ENCODE measurements at regions not wholly inside any gene's neighbourhood (a gene's known extent, or its start where the extent isn't known, plus 50 kb on each side); places are given as distances from the start of the nearest gene placed in this dataset.
"Not testable (repeated sequence)": the region's sequence is repeated elsewhere in the genome, so short reads cannot be mapped to it uniquely, and the experiment has no call there.

DNA sequence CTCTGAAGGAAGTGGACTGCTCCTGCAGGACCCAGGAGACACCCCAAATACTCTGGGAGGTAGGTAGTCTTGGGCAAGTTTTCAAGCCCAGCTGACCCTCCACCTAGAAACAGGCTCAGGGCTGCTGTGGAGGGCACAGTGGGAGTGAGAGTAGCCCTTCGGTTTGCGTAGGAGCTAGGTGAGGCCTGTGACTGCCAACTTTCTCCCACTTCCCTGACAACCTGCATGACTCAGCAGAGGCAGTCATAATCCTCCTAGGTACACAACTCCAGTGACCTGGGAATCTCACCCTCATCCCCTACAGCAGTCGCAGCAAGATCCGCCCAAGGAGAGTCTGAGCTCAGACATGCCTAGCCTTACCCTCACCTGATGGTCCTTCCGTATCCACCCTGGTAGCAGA is 439.1 kb downstream of the CNTNAP4 start:
- in situ Hi-C loops (cut with HindIII; ENCODE audit: low sequenced_read_pairs): not testable (repeated sequence)

DNA sequence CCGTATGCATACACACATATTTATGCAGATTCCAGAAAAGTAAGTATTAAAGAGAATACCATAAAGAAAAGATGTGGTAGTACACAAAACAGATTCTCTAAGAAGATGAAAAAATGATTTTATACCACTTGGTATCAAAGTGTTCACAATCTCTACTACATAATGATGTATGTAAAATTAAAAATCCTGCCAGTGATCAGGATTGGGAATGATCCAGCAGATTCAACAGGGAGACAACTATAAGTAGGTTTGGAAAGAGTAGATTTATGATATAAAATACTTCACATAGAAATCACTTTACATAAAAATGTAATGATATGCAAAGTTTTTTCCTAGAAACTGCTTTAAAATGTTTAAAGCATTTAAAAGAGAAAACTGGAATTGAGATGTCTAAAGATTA is 447.0 kb downstream of the CNTNAP4 start:
- in situ Hi-C loops (cut with HindIII; ENCODE audit: low sequenced_read_pairs): no loop called here

DNA sequence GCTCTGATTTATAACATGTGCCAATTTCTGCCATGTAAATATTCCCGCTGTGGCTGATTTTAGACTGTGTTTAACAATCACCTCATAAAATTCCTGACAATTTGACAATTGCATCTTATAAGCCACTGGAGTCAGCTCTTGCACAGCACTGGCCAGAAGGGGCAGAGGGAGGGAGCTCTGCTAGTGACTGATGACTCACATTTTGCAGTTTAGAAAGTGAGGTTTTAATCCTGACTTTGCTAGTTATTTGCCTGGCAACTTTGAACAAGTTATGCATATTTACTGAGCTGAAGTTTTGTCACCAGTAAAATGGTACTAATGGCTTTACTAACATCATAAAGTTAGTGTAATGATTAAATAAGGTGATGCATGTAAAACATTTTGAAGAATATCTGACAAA is 452.3 kb downstream of the CNTNAP4 start:
- in situ Hi-C loops (cut with HindIII; ENCODE audit: low sequenced_read_pairs): no loop called here

DNA sequence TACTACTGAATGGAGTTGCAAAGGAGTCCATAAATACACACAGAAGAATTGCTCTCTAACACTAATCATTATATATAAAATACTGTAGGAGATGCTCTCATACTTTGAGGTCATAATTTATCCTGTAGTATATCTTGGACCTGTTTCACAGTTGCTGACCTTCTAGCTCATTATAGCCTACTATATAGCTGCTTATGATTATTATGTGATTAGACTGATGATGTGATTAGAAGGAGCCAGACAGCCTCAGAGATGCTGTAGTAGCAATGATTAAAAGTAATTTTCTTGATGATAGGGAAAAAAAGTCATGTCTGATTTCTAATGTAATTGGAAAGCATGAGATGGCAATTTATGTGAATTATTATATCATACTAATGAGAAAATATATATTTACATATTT is 455.7 kb downstream of the CNTNAP4 start:
- in situ Hi-C loops (cut with HindIII; ENCODE audit: low sequenced_read_pairs): no loop called here

DNA sequence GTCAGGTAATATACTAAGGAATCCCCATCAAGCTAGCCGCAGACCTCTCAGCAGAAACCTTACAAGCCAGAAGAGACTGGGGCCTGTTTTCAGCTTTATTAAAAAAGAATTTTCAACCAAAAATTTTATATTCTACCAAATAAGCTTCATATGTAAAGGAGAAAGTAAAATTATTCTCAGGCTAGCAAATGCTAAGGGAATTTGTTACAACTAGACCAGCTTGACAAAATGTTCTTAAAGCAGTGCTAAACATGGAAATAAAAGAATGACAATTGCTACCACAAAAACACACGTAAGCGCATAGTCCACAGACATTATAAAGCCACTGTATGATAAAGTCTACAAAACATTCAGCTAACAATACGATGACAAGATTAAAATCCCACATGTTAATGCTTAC is 449.4 kb upstream of the MON1B start:
- in situ Hi-C loops (cut with HindIII; ENCODE audit: low sequenced_read_pairs): no loop called here

DNA sequence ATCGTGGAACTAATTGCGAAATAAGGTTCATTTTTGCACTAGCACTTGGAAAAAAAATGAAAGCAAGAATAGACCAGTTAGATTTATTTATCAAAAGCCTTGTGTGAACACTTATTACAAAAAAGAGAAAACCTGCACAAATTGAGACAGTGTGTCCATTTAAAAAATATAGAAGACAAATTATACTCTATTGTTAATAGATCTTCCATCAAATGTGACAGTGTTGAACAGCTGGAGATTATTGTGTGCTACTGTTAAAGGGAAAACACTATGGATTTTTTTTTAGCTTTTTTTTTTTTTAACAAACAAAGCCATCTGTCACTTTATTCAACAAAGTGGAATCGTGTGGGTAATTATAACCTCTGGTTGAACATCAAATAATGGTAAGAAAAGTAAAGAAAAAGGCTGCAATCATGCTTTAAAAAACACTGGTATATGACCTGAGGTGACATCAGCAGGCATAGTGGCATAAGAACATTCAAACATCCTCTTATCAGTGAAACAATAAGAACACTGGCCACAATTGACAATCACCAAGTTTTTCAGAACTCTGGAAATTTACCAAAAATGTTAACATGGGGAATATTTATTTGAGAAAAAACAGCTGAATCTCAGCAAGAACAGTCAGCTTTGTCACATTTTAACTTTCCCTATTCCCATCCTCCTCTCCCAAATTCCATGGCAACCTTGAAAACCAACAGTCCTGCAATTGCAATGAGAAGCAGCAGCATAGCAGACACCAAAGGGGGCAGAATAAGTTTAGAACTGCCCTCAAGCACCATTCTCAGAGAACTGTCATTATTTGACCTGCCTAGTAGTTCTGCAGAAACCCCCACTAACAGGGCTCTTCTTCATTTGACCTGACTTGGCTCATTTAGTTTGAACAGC is 442.3 kb upstream of the MON1B start:
- in situ Hi-C loops (cut with HindIII; ENCODE audit: low sequenced_read_pairs): no loop called here

DNA sequence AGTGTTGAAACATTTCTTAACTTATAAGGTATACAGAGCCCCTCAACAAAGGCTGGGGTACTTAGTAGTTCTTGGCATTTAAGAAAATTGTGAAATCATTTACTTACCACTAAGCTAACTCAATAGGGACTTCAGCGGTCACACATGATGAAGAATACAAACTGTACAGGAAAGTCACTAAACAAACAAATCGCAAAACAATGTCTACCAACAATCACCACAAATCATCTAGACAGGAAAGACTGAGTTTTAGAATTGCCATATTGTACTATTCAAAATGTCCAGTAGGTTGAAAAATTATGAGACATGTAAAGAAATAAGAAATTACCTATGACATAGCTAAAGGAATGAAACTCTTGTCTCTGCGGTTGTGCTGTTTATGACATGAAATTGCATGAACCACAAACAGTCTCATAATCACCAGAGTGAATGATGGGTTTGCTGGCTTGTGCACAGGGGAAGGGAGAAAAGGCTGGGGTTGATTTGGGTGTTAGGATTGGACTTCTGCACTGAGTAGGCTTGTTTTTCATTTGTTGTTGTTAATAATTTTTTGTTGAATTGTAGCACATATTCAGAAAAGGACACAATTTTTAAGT is 441.1 kb upstream of the MON1B start:
- in situ Hi-C loops (cut with HindIII; ENCODE audit: low sequenced_read_pairs): loop anchor here (5.0 kb wide), 1 partner anchor 67 kb away; no protein-coding TSS in a partner anchor

DNA sequence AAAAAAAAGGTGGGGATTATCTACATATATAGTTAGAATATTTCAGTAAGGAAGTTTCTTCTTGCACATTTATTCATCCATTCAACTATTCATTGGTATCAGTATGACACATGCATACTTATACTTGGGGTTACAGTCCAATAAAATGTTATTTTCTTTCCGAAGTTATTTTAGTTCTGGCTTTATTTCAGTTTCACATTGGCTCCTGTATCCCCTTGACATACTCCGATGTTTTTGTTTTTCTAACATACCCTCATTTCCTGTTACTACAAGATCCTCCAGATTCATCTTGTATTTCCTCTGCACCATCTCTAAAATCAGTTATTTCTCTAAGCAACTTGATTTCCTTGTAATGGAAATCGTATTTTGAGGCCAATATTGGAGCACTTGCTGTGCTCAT is 435.5 kb upstream of the MON1B start:
- in situ Hi-C loops (cut with HindIII; ENCODE audit: low sequenced_read_pairs): no loop called here

DNA sequence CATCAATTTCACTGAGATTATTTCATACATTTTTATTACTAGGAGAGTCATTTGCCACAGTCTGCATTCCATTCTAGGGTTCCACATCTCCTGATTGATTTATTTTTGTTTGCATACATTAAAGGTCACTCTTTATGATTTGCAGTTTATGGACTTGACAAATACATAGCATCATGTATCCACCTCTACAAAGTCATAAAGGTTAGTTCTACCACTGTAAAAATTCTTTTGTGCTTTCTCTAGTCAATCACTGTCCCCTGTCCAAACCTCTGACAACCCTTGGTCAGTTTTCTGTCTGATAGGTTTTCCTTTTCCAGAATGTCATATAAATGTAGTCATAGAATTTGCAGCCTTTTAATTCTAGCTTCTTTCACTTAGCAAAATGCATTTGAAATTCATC is 434.6 kb upstream of the MON1B start:
- in situ Hi-C loops (cut with HindIII; ENCODE audit: low sequenced_read_pairs): no loop called here

DNA sequence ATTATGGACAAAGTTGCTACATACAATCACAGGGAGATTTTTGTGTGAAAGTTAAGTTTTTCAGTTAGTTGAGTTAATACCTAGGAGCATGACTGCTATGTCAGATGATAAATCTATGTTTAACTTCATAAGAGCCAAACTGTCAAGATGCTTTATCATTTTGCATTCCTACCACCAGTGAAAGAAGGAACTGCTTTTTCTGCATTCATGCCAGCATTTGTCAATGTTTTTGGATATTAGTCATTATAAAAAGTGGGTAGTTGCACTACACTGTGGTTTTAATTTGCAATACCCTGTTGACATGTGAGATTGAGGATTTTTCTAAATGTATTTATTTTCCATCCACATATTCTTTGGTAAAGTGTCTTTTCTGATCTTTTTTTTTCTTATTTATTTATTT is 434.0 kb upstream of the MON1B start:
- in situ Hi-C loops (cut with HindIII; ENCODE audit: low sequenced_read_pairs): no loop called here

DNA sequence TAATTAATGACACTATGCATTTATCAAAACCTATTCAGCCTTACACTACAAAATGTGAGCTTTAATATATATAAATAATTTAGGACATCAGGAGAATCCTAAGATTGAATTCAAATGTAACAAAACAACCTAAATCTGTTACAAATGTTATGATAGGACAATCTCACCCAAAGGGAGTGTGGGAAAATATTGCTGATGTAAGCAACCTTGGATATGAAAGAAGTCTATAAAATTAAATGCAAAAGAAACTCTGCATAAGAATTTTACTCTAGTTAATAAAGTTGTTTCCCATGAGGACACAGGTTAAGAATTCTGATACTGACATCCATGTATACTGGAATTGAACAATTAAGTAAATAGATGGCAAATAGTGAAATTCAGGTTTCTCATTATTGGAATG is 424.5 kb upstream of the MON1B start:
- in situ Hi-C loops (cut with HindIII; ENCODE audit: low sequenced_read_pairs): no loop called here

DNA sequence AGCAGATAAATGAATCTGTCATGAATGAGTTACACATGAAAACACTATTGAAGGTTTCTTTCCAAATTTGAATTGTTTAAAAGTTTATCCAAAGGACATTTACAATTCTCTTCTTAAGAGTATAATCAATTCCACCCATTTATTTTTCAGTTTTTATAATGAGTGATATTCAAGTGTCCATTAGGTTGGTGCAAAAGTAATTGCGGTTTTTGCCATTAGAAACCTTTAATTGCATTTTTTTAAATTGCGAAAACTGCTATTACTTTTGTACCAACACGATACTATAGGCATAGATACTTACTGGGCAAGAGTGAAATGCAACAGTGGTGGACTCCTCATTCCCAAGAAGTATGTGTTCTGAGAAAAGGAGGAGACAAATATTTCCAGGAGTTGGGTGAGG is 422.7 kb upstream of the MON1B start:
- in situ Hi-C loops (cut with HindIII; ENCODE audit: low sequenced_read_pairs): no loop called here

DNA sequence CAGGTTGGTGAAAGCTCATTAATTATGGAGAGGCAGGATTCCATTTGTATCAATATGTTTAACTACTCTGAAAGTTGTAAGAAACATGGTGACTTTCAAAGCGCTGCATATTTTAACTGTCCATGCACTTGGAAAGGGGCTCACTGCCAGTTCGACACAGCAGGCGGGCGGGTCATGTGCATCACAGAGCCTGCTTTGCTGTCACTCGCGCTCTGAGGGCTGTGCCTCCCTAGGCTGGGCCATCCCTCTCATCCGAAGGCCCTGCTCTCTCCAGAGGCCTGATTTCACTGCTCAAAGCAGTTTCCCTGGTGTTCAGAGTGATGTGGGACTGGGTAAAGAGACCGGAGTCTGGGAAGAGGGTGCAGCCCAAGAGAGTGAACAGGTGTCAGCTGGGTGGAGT is 422.0 kb upstream of the MON1B start:
- in situ Hi-C loops (cut with HindIII; ENCODE audit: low sequenced_read_pairs): no loop called here

DNA sequence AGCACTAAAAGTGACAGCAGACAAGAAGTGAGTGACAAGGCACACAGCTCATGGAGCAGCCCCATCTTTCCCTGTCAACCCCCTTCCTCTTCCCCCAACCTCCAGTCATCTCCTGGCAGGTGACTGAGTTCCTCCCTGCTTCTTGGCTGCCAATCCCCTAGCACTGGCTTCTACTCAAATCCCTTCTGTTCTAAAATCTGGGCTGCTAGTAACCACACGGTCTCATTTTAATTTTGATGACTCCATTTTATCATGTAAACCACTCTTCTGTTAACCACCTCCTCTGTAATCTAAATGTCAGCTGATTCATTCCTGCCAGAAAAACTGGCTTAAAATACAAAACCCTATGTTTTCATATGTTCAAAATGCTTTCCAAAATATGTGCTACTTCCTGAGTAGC is 419.8 kb upstream of the MON1B start:
- in situ Hi-C loops (cut with HindIII; ENCODE audit: low sequenced_read_pairs): no loop called here

DNA sequence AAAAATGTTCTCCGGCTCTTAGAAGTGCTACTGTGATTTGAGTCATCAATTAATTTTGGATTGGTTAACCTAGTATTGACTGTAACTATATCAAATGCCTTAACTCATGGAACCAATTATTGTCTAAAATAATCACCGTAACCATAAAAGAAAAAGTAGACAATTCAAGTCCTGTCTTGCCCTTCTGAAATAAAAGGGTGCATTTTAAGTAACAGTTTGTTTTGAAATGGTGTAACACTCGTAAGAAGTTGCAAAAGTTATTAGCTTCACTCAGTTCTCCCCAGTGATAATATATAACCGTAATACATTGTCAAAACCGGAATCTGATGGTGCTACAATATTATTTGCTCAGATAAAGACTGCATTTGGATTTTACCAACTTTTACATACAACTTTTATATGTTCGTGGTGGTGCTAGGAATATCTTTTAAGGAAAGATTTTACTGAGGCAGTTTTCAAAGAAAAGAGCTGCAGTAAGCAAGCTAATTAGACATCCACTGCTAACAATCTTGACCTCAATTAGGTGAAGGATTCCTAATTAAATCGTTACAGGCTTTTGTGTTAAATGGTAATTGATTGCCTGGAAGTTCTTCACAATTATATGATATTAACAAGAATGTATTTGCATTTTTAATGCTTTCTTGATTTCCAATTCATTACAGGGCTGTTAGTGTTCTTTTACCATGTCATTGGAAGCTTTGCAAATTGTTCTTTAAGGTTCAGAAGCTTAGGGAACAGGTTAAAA is 413.1 kb upstream of the MON1B start:
- in situ Hi-C loops (cut with HindIII; ENCODE audit: low sequenced_read_pairs): no loop called here

DNA sequence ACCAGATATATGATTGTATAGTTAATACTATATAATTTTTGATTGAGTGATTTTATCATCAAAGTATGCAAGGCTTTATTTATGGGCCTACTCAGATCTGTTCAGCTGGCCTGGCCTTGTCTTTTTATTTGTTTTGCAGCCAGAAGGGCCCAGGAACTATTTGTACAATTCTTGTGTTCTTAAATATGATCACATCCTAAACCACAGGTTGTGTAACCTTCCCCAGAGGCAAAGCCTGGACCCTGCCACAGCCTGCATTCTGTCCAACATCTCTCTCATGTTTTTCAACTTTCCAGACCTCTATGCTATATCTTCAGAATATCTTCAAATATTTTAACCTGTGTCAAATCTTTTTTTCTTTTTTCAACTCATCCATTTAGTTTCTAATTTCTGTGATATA is 410.4 kb upstream of the MON1B start:
- in situ Hi-C loops (cut with HindIII; ENCODE audit: low sequenced_read_pairs): no loop called here

DNA sequence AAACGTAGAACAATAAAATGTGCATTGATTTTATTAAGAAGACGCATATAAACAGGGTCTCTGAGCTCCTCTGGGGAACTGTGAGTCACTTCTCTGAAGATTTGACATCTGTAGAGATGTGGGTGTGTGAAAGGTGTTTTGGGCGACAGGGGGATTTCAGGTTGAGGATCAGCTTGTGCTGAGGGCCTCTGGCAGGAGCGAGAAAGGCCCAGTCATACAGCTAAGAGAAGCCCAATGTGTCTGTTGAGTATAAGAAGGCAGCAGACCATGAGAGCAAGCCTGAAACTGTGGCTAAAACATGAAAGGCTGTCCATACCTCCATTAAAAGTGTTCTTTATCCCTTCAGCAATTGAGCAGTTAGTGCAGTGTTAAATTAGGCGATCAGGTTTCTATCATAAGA is 406.5 kb upstream of the MON1B start:
- in situ Hi-C loops (cut with HindIII; ENCODE audit: low sequenced_read_pairs): no loop called here

DNA sequence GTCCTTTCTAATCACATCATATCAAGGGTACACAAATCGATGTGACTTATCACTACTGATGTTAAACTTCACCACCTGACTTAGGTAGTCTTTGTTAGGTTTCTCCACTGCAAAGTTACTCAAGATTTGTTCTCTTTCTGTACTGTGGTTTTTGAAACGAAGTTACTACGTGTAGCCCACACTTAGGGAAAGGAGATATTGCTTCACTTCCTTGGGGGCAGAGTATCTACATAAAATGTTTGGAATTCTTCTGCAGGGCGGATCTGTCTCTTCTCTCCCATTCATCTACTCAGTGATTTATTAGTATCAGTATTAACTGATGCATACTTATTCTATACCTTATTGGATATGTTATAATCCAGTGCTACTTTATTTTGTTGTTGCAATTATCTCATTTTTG is 403.6 kb upstream of the MON1B start:
- in situ Hi-C loops (cut with HindIII; ENCODE audit: low sequenced_read_pairs): no loop called here

DNA sequence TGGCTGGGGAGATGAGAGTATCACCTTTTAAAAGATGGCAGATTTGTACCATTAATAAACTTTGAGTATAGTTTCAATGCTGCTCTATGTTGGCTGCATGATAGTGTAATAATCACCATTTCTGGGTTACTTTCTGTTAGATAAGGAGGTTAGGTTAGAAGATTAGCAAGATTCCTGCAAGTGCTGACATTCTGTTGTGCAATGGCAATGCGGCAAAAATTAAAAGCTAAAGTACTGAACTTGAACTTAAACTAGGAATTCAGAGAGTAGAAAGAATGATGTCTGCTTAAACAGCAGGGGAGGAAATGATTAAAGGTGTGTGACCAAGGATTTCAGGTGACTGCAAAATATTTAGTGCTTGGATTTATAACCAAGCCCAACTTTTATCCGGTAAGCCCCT is 399.8 kb upstream of the MON1B start:
- in situ Hi-C loops (cut with HindIII; ENCODE audit: low sequenced_read_pairs): loop anchor here (5.0 kb wide), 1 partner anchor 36 kb away; no protein-coding TSS in a partner anchor

DNA sequence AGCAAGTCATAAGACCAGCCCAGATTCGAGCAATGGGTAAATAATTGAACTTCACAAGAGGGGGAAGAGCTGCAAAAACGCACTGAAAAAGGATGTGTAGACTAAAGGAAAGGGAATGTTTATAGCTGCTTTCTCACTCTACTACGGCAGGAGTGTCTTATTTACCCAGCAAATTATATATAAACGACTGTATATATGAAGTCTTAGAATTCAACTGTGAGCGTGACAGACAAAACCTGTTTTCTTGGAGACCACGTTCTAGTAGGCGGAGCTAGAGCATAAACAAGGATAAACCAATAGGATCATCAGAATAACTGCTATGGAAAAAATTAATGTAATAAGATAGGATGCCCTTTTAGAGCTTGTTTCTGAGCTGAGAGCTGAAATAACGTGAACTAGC is 394.6 kb upstream of the MON1B start:
- in situ Hi-C loops (cut with HindIII; ENCODE audit: low sequenced_read_pairs): no loop called here

DNA sequence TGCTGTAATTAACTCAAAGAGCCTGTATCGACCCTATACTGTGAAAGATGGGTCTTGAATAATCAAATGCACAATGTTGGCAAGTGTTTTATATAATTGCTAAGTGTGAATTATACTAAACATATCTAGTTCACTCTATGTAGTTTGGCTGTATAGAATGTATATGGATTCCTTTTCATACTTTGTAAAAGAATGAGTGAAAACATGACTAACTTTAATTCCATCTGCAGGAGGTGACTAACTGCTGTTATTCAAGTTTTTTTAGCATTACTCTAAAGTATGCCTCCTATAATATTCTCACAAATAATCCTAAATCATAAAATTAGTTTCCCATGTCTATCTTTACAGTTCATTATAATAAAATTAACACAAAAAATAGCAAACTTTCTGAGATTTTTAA is 394.0 kb upstream of the MON1B start:
- in situ Hi-C loops (cut with HindIII; ENCODE audit: low sequenced_read_pairs): no loop called here

DNA sequence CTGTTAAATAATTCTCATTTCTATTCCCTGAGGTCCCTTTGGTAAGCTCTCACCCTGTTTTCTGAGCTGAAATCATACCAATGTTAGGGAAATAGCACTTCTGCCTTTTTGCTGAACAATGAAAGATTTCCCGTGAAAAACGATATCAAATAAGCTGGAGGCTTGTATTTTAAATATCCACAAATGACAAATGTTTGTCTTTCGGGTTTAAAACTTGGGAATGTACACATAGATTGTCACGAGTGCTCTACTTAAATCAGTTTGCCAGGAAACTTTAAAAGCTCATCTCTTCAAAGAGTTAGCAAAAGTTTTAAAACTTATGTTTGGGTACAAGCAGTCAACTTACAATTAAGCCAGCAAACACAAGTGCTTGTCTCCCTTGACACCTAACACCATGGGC is 393.5 kb upstream of the MON1B start:
- in situ Hi-C loops (cut with HindIII; ENCODE audit: low sequenced_read_pairs): no loop called here
